GM10248 (cell line): ENCODE measurements at regions not wholly inside any gene's neighbourhood (a gene's known extent, or its start where the extent isn't known, plus 50 kb on each side); places are given as distances from the start of the nearest gene placed in this dataset.

ENCODE experiments used
- CTCF ChIA-PET: fragments of 300-600 bp; sonication (Branson Sonifier 250); formaldehyde crosslinking; extraction: SDS; loops from one replicate; lab custom pipeline; 2021; ENCODE audit warnings: antibody characterized with exemption; lab: Yijun Ruan, JAX
- POLR2A ChIA-PET: fragments of 350-650 bp; sonication (Branson Sonifier 250); formaldehyde crosslinking; extraction: SDS; loops from one replicate; lab custom pipeline; 2020; ENCODE audit warnings: antibody characterized with exemption; lab: Yijun Ruan, JAX
- DNase-seq: peaks from one replicate; pipeline ENCODE4 v3.0.0; 2012; ENCODE audit errors: extremely low spot score
- CTCF ChIP-seq: IDR thresholded peaks from 2 replicates; pipeline ENCODE4 v1.5.1; 2012; ENCODE audit warnings: mild to moderate bottlenecking, low read depth; ENCODE audit errors: extremely low read depth, missing control alignments, control extremely low read depth

DNA sequence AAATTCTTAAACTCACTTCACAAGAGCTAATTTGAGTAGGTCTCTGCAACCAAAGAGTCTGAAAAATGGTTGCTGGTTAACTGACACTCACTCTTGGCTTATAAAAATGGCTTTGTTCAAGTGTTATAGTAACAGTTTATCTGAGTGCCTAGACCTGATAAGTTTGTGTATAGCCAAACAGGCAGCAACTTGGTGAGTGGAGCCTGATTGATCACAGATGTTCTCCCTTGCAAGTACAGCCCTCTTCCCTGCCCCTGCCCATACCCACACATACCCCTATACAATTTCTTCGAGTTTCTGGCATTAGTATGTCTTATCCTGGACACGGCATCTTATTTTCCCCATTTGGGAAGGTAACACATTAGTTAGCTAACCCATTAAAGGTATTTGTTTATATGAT is 149.5 kb downstream of the SLC16A9 start:
- ChIA-PET POLR2A (no interaction called here), CTCF (no interaction called here)
- no peak for DNase-seq

DNA sequence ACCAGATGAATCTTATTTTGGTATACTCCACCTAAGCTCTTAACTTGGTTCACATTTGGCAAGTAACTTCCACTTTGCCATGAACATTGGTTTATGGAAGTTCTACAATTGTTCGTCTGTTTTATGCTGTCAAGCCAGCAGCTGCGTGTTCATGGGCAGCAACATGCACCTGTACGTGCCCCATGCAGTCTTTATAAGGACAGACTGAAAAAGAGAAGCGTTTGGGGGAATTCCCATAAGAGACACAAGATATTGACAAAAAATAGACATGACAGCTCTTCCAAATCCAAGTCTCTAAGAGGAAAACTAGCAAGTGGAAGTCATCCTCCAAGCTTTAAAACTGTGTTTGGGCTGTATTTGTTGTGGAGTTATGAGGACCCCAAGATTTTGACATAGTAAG is 151.6 kb downstream of the SLC16A9 start:
- CTCF ChIA-PET, result no interaction called here

More for the DNA sequence above, 149.5 kb downstream of the SLC16A9 start:
- TF ChIP-seq CTCF, result no peak

GRCh38 chr10:59557642-59558041 is 152.0 kb downstream of the SLC16A9 start:
- CTCF ChIA-PET, result no interaction called here
- no peak for TF ChIP-seq CTCF
- POLR2A ChIA-PET, result no interaction called here
- no peak for DNase-seq

More for the DNA sequence above, 151.6 kb downstream of the SLC16A9 start:
- DNase-seq, result no peak
- POLR2A ChIA-PET, result no interaction called here
- TF ChIP-seq CTCF, result no peak

GRCh38 chr10:59557052-59557451 is 152.6 kb downstream of the SLC16A9 start:
- ChIA-PET POLR2A (no interaction called here), CTCF (interaction anchor here (1.1 kb wide), 1 partner anchor 29 kb away, joined by 3 read pairs; no protein-coding TSS in a partner anchor)
- no peak for DNase-seq

GRCh38 chr10:59553162-59553900 is 156.3 kb downstream of the SLC16A9 start:
- ChIA-PET CTCF (no interaction called here), POLR2A (no interaction called here)
- no peak for DNase-seq
- no peak for TF ChIP-seq CTCF

More at GRCh38 chr10:59557052-59557451, 152.6 kb downstream of the SLC16A9 start:
- no peak for TF ChIP-seq CTCF

- DNase-seq, result no peak
- POLR2A ChIA-PET, result no interaction called here
- CTCF ChIA-PET, result interaction anchor here (1.3 kb wide), 1 partner anchor 14 kb away, joined by 6 read pairs; no protein-coding TSS in a partner anchor
- TF ChIP-seq CTCF, result no peak
Measured at GRCh38 chr10:59550061-59550460, 159.6 kb downstream of the SLC16A9 start.
